DOHH2 (cell line): ENCODE measurements at regions not wholly inside any gene's neighbourhood (a gene's known extent, or its start where the extent isn't known, plus 50 kb on each side); places are given as distances from the start of the nearest gene placed in this dataset.
A peak's percentile ranks its signal among the peaks of the same experiment; 100 is the strongest.

ENCODE experiments used
- H3F3A ChIP-seq: fragments of 200-600 bp; sonication (generic), shearing (Covaris generic); 2 replicates; pipeline ENCODE4 v1.6.0; 2016; ENCODE audit warnings: antibody characterized with exemption, mild to moderate bottlenecking; ENCODE audit not compliant: control insufficient read depth, insufficient read depth
- H3K27ac ChIP-seq: fragments of 200-600 bp; sonication (generic); 2 replicates; pipeline ENCODE4 v1.5.1; 2014; ENCODE audit warnings: low read depth, mild to moderate bottlenecking, low read length, moderate library complexity
- H3K27me3 ChIP-seq: fragments of 200-600 bp; sonication (generic); 2 replicates; pipeline ENCODE4 v1.6.1; 2014; ENCODE audit warnings: mild to moderate bottlenecking, low read length, mixed read lengths; ENCODE audit not compliant: control insufficient read depth
- H3K36me3 ChIP-seq: fragments of 200-600 bp; sonication (generic); 2 replicates; pipeline ENCODE4 v1.6.1; 2014; ENCODE audit warnings: mild to moderate bottlenecking, low read length, moderate library complexity, mixed read lengths; ENCODE audit not compliant: control insufficient read depth
- H3K4me1 ChIP-seq: fragments of 200-600 bp; sonication (generic); 2 replicates; pipeline ENCODE4 v1.6.1; 2014; ENCODE audit warnings: mild to moderate bottlenecking, low read length, mixed read lengths; ENCODE audit not compliant: control insufficient read depth
- H3K4me2 ChIP-seq: fragments of 200-600 bp; sonication (generic); 2 replicates; pipeline ENCODE4 v1.6.0; 2014; ENCODE audit warnings: mild to moderate bottlenecking, low read length, moderate library complexity
- H3K4me3 ChIP-seq: fragments of 200-600 bp; sonication (generic); 2 replicates; pipeline ENCODE4 v1.5.1; 2014; ENCODE audit warnings: mild to moderate bottlenecking, low read length, mixed read lengths
- H3K79me2 ChIP-seq: fragments of 200-600 bp; sonication (generic); 2 replicates; pipeline ENCODE4 v1.6.1; 2014; ENCODE audit warnings: mild to moderate bottlenecking, low read length, mixed read lengths; ENCODE audit not compliant: control insufficient read depth
- H3K9me2 ChIP-seq: fragments of 200-600 bp; sonication (generic); replicated peaks from 2 replicates; pipeline ENCODE4 v1.6.1; 2014; ENCODE audit warnings: mild to moderate bottlenecking, low read length, mixed read lengths; ENCODE audit not compliant: control insufficient read depth
- H3K9me3 ChIP-seq: fragments of 200-600 bp; sonication (generic); 2 replicates; pipeline ENCODE4 v1.6.1; 2014; ENCODE audit warnings: antibody characterized with exemption, low read length, mixed read lengths; ENCODE audit not compliant: control insufficient read depth, insufficient read depth
- H4K20me1 ChIP-seq: fragments of 200-600 bp; sonication (generic); 2 replicates; pipeline ENCODE4 v1.6.0; 2014; ENCODE audit warnings: low read depth, mild to moderate bottlenecking, antibody characterized with exemption, low read length, moderate library complexity; ENCODE audit not compliant: control insufficient read depth, insufficient read depth
- CTCF ChIP-seq: fragments of 200-600 bp; sonication (generic); IDR thresholded peaks from one replicate; pipeline ENCODE4 v1.5.1; 2014; ENCODE audit warnings: antibody characterized with exemption, mild to moderate bottlenecking, low read depth, low read length; ENCODE audit not compliant: poor library complexity, severe bottlenecking
- EZH2phosphoT487 ChIP-seq: fragments of 200-600 bp; sonication (generic); IDR thresholded peaks from 2 replicates; pipeline ENCODE4 v1.6.1; 2017; ENCODE audit warnings: borderline replicate concordance, mild to moderate bottlenecking, antibody characterized with exemption, low read length, moderate library complexity, mixed read lengths

GRCh38 chr3:38985581-38985980 lies 66.2 kb downstream of the SCN11A start:
- H3K9me3 ChIP-seq = no peaks in the 10 kb centered on the region
- no peaks in the 10 kb centered on the region for H3K9me2 ChIP-seq
- no peaks in the 10 kb centered on the region for H3K4me1 ChIP-seq
- no peak overlapping the region for H3K27ac ChIP-seq
- no peak for TF ChIP-seq CTCF
- TF ChIP-seq EZH2phosphoT487 = no peak
- no peak overlapping the region for H3K4me2 ChIP-seq
- no peaks in the 10 kb centered on the region for H3F3A ChIP-seq
- H3K4me3 ChIP-seq = no peak overlapping the region
- H3K27me3 ChIP-seq = peaks cover 11% of the 10 kb centered on the region; the same call in 1 of the 2 replicates
- no peaks in the 10 kb centered on the region for H3K79me2 ChIP-seq
- no peaks in the 10 kb centered on the region for H3K36me3 ChIP-seq
- H4K20me1 ChIP-seq = no peaks in the 10 kb centered on the region

- H3K79me2 ChIP-seq = no peaks in the 10 kb centered on the region
- H3F3A ChIP-seq = no peaks in the 10 kb centered on the region
- no peak for TF ChIP-seq CTCF
- TF ChIP-seq EZH2phosphoT487 = no peak
- H3K4me3 ChIP-seq = no peak overlapping the region
- peaks cover 10% of the 10 kb centered on the region; the same call in 1 of the 2 replicates for H3K27me3 ChIP-seq
- H3K27ac ChIP-seq = no peak overlapping the region
- no peaks in the 10 kb centered on the region for H3K9me3 ChIP-seq
- H4K20me1 ChIP-seq = no peaks in the 10 kb centered on the region
- no peak overlapping the region for H3K4me2 ChIP-seq
- H3K36me3 ChIP-seq = no peaks in the 10 kb centered on the region
- H3K4me1 ChIP-seq = no peaks in the 10 kb centered on the region
- H3K9me2 ChIP-seq = no peaks in the 10 kb centered on the region
These were observed 67.0 kb downstream of the SCN11A start for GRCh38 chr3:38984731-38985130.

- H3K79me2 ChIP-seq = no peaks in the 10 kb centered on the region
- H3K27ac ChIP-seq = no peak overlapping the region
- no peaks in the 10 kb centered on the region for H3K9me2 ChIP-seq
- no peaks in the 10 kb centered on the region for H4K20me1 ChIP-seq
- no peaks in the 10 kb centered on the region for H3F3A ChIP-seq
- no peaks in the 10 kb centered on the region for H3K9me3 ChIP-seq
- TF ChIP-seq EZH2phosphoT487 (no peak), CTCF (peak; percentile 29)
- no peaks in the 10 kb centered on the region for H3K4me1 ChIP-seq
- H3K27me3 ChIP-seq = peaks cover 7% of the 10 kb centered on the region; the same call in 1 of the 2 replicates
- H3K36me3 ChIP-seq = no peaks in the 10 kb centered on the region
- H3K4me2 ChIP-seq = no peak overlapping the region
- no peak overlapping the region for H3K4me3 ChIP-seq
These were observed 67.6 kb downstream of the SCN11A start for GRCh38 chr3:38984110-38984509.

- Histone ChIP-seq H3K9me2 (no peaks in the 10 kb centered on the region), H3K36me3 (no peaks in the 10 kb centered on the region), H3K4me3 (no peak overlapping the region), H4K20me1 (no peaks in the 10 kb centered on the region), H3K79me2 (no peaks in the 10 kb centered on the region), H3K9me3 (no peaks in the 10 kb centered on the region), H3F3A (no peaks in the 10 kb centered on the region), H3K4me2 (no peak overlapping the region), H3K27ac (no peak overlapping the region), H3K27me3 (peaks cover 3% of the 10 kb centered on the region; the same call in 1 of the 2 replicates), H3K4me1 (no peaks in the 10 kb centered on the region)
- TF ChIP-seq EZH2phosphoT487 = no peak
- no peak for TF ChIP-seq CTCF
These were observed 70.8 kb downstream of the SCN11A start for GRCh38 chr3:38980938-38981337.
